OCI-LY7 (cell line): ENCODE measurements at regions not wholly inside any gene's neighbourhood (a gene's known extent, or its start where the extent isn't known, plus 50 kb on each side); places are given as distances from the start of the nearest gene placed in this dataset.

ENCODE experiments used
- EZH2phosphoT487 ChIP-seq: fragments of 200-600 bp; sonication (generic); IDR thresholded peaks from 2 replicates; pipeline ENCODE4 v1.6.1; 2018; ENCODE audit warnings: low read depth, borderline replicate concordance, mild to moderate bottlenecking, mixed run types, antibody characterized with exemption, low read length, moderate library complexity, mixed read lengths
- TF ChIP-seq, protein P1 (sequence below): fragments of 200-600 bp; sonication (generic); conservative IDR thresholded peaks from 2 replicates; pipeline ENCODE4 v1.5.1; 2014; ENCODE audit warnings: mild to moderate bottlenecking, antibody characterized with exemption, low read length, moderate library complexity, mixed read lengths

DNA sequence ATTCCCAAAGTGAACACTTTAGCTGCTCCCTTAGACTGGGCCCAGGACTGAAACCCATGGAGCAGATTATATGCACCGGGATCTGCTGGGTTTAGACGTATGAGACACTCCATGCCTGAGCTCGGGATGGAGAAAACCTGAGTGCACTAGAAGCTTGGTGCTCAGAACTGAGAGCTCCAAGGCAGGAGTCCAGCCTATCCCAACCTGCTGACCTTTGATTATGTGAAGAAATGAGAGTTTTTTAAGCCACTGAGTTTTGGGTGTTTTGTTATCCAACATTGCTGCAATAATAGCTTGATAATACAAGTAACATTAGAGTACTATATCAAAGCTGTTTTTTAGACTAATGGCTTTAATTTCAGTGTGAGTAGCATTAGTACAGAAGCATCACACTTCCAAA lies 131.5 kb upstream of the KCNK1 start:
- TF ChIP-seq, protein P1, sequence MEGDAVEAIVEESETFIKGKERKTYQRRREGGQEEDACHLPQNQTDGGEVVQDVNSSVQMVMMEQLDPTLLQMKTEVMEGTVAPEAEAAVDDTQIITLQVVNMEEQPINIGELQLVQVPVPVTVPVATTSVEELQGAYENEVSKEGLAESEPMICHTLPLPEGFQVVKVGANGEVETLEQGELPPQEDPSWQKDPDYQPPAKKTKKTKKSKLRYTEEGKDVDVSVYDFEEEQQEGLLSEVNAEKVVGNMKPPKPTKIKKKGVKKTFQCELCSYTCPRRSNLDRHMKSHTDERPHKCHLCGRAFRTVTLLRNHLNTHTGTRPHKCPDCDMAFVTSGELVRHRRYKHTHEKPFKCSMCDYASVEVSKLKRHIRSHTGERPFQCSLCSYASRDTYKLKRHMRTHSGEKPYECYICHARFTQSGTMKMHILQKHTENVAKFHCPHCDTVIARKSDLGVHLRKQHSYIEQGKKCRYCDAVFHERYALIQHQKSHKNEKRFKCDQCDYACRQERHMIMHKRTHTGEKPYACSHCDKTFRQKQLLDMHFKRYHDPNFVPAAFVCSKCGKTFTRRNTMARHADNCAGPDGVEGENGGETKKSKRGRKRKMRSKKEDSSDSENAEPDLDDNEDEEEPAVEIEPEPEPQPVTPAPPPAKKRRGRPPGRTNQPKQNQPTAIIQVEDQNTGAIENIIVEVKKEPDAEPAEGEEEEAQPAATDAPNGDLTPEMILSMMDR: no peak
- TF ChIP-seq EZH2phosphoT487: no peak
